Naive B cell (primary cell): ENCODE measurements at regions not wholly inside any gene's neighbourhood (a gene's known extent, or its start where the extent isn't known, plus 50 kb on each side); places are given as distances from the start of the nearest gene placed in this dataset.

Source experiments
- ATAC-seq, 2 donors: fragments of 150-1000 bp; cut with Tn5 transposase; 2 replicates each; pipeline ENCODE4 v1.10.0; 2021; ENCODE audit warnings: low read depth in 2 of 2, mild to moderate bottlenecking in 2 of 2, moderate library complexity in 2 of 2
- DNase-seq: peaks from one replicate; pipeline ENCODE4 v3.0.0; 2022
- H3K27ac Mint-ChIP-seq, 6 donors: one replicate each; pipeline ENCODE4 v1.8.0; 2020 to 2022; ENCODE audit warnings: mild to moderate bottlenecking in 6 of 6, mixed read lengths in 6 of 6, moderate library complexity in 5 of 6, inconsistent platforms in 2 of 6
- H3K27me3 Mint-ChIP-seq, 3 donors: one replicate each; pipeline ENCODE4 v1.8.0; 2021 to 2022; ENCODE audit warnings: mixed read lengths in 3 of 3, mild to moderate bottlenecking in 1 of 3
- H3K36me3 Mint-ChIP-seq, 2 donors: one replicate each; pipeline ENCODE4 v1.8.0; 2020 to 2022; ENCODE audit warnings: mixed read lengths in 2 of 2, inconsistent platforms in 1 of 2, mild to moderate bottlenecking in 1 of 2
- H3K4me1 Mint-ChIP-seq, 3 donors: one replicate each; pipeline ENCODE4 v1.8.0; 2020 to 2022; ENCODE audit warnings: mixed read lengths in 3 of 3, inconsistent platforms in 1 of 3, mild to moderate bottlenecking in 1 of 3, moderate library complexity in 1 of 3
- H3K4me3 Mint-ChIP-seq, 8 donors: one replicate each; pipeline ENCODE4 v1.8.0; 2020 to 2022; ENCODE audit warnings: mild to moderate bottlenecking in 8 of 8, mixed read lengths in 8 of 8, moderate library complexity in 8 of 8, inconsistent platforms in 2 of 8
- H3K9me3 Mint-ChIP-seq, 7 donors: one replicate each; pipeline ENCODE4 v1.8.0; 2020 to 2022; ENCODE audit warnings: mixed read lengths in 7 of 7, mild to moderate bottlenecking in 5 of 7, inconsistent platforms in 2 of 7, moderate library complexity in 1 of 7

GRCh38 chr18:41681138-41681880 lies 273.7 kb upstream of the PIK3C3 start:
- Mint-ChIP-seq H3K4me3 (no peak overlapping the region), H3K36me3 (no peaks in the 10 kb centered on the region), H3K27ac (no peak overlapping the region), H3K4me1 (no peaks in the 10 kb centered on the region), H3K9me3 (peaks cover 0 to 13% (median 8%) of the 10 kb centered on the region in 7 donors), H3K27me3 (no peaks in the 10 kb centered on the region)
- ATAC-seq (no peak), DNase-seq (no peak)

GRCh38 chr18:41674506-41674905 lies 280.5 kb upstream of the PIK3C3 start:
- no peaks in the 10 kb centered on the region for H3K4me1 Mint-ChIP-seq
- no peak overlapping the region for H3K27ac Mint-ChIP-seq
- DNase-seq = no peak

GRCh38 chr18:41666231-41666630 lies 288.8 kb upstream of the PIK3C3 start:
- no peak for ATAC-seq
- Mint-ChIP-seq H3K36me3 (no peaks in the 10 kb centered on the region), H3K27me3 (peaks cover 0 to 3% (median 0%) of the 10 kb centered on the region in 3 donors), H3K4me1 (no peaks in the 10 kb centered on the region), H3K4me3 (no peak overlapping the region), H3K9me3 (peaks cover 2 to 11% (median 4%) of the 10 kb centered on the region in 7 donors), H3K27ac (no peak overlapping the region)
- DNase-seq = no peak

More at GRCh38 chr18:41674506-41674905, 280.5 kb upstream of the PIK3C3 start:
- Mint-ChIP-seq H3K4me3 (no peak overlapping the region), H3K27me3 (no peaks in the 10 kb centered on the region), H3K9me3 (peaks cover 0 to 16% (median 6%) of the 10 kb centered on the region in 7 donors), H3K36me3 (no peaks in the 10 kb centered on the region)
- no peak for ATAC-seq

- ATAC-seq = no peak
- no peaks in the 10 kb centered on the region for H3K36me3 Mint-ChIP-seq
- H3K9me3 Mint-ChIP-seq = peaks cover 1 to 7% (median 3%) of the 10 kb centered on the region in 7 donors
- H3K27ac Mint-ChIP-seq = no peak overlapping the region
- no peak for DNase-seq
- peaks cover 0 to 3% (median 0%) of the 10 kb centered on the region in 3 donors for H3K27me3 Mint-ChIP-seq
- no peak overlapping the region for H3K4me3 Mint-ChIP-seq
- no peaks in the 10 kb centered on the region for H3K4me1 Mint-ChIP-seq
Observed at GRCh38 chr18:41665210-41665609, 289.8 kb upstream of the PIK3C3 start.

GRCh38 chr18:41660654-41661053 lies 294.4 kb upstream of the PIK3C3 start:
- no peaks in the 10 kb centered on the region for H3K36me3 Mint-ChIP-seq
- no peak for DNase-seq
- no peaks in the 10 kb centered on the region for H3K4me1 Mint-ChIP-seq
- no peak overlapping the region for H3K4me3 Mint-ChIP-seq
- H3K9me3 Mint-ChIP-seq = peaks cover 0 to 7% (median 4%) of the 10 kb centered on the region in 7 donors
- ATAC-seq = no peak
- H3K27ac Mint-ChIP-seq = no peak overlapping the region
- H3K27me3 Mint-ChIP-seq = no peaks in the 10 kb centered on the region

- Mint-ChIP-seq H3K9me3 (peaks cover 0 to 7% (median 4%) of the 10 kb centered on the region in 7 donors), H3K4me1 (no peaks in the 10 kb centered on the region), H3K4me3 (no peak overlapping the region), H3K27me3 (no peaks in the 10 kb centered on the region), H3K27ac (no peak overlapping the region), H3K36me3 (no peaks in the 10 kb centered on the region)
- DNase-seq (no peak), ATAC-seq (no peak)
Observed at GRCh38 chr18:41659438-41660130, 295.4 kb upstream of the PIK3C3 start.

GRCh38 chr18:41657189-41657588 lies 297.8 kb upstream of the PIK3C3 start:
- H3K9me3 Mint-ChIP-seq = peaks cover 0 to 4% (median 0%) of the 10 kb centered on the region in 7 donors

GRCh38 chr18:41655074-41655473 lies 300.0 kb upstream of the PIK3C3 start:
- Mint-ChIP-seq H3K36me3 (no peaks in the 10 kb centered on the region), H3K4me1 (no peaks in the 10 kb centered on the region)

More at GRCh38 chr18:41657189-41657588, 297.8 kb upstream of the PIK3C3 start:
- DNase-seq (no peak), ATAC-seq (no peak)
- H3K4me3 Mint-ChIP-seq = no peak overlapping the region
- H3K4me1 Mint-ChIP-seq = no peaks in the 10 kb centered on the region
- no peak overlapping the region for H3K27ac Mint-ChIP-seq
- no peaks in the 10 kb centered on the region for H3K36me3 Mint-ChIP-seq
- H3K27me3 Mint-ChIP-seq = no peaks in the 10 kb centered on the region

GRCh38 chr18:41647914-41648313 lies 307.1 kb upstream of the PIK3C3 start:
- Mint-ChIP-seq H3K27ac (no peak overlapping the region), H3K4me3 (no peak overlapping the region), H3K9me3 (peaks cover 0 to 22% (median 2%) of the 10 kb centered on the region in 7 donors), H3K27me3 (no peaks in the 10 kb centered on the region), H3K4me1 (no peaks in the 10 kb centered on the region), H3K36me3 (no peaks in the 10 kb centered on the region)
- ATAC-seq = no peak
- no peak for DNase-seq

More at GRCh38 chr18:41655074-41655473, 300.0 kb upstream of the PIK3C3 start:
- no peaks in the 10 kb centered on the region for H3K27me3 Mint-ChIP-seq
- ATAC-seq (no peak), DNase-seq (no peak)
- H3K4me3 Mint-ChIP-seq = no peak overlapping the region
- peaks cover 0 to 5% (median 0%) of the 10 kb centered on the region in 7 donors for H3K9me3 Mint-ChIP-seq
- H3K27ac Mint-ChIP-seq = no peak overlapping the region

- H3K9me3 Mint-ChIP-seq = peaks cover 0 to 22% (median 2%) of the 10 kb centered on the region in 7 donors
Observed at GRCh38 chr18:41646915-41647620, 308.0 kb upstream of the PIK3C3 start.

GRCh38 chr18:41645589-41646360 lies 309.3 kb upstream of the PIK3C3 start:
- ATAC-seq = no peak
- H3K27me3 Mint-ChIP-seq = no peaks in the 10 kb centered on the region
- H3K9me3 Mint-ChIP-seq = peaks cover 0 to 22% (median 0%) of the 10 kb centered on the region in 7 donors
- H3K4me1 Mint-ChIP-seq = no peaks in the 10 kb centered on the region
- no peak for DNase-seq
- no peaks in the 10 kb centered on the region for H3K36me3 Mint-ChIP-seq
- no peak overlapping the region for H3K27ac Mint-ChIP-seq
- H3K4me3 Mint-ChIP-seq = no peak overlapping the region

More at GRCh38 chr18:41646915-41647620, 308.0 kb upstream of the PIK3C3 start:
- Mint-ChIP-seq H3K4me3 (no peak overlapping the region), H3K27me3 (no peaks in the 10 kb centered on the region), H3K27ac (no peak overlapping the region), H3K4me1 (no peaks in the 10 kb centered on the region), H3K36me3 (no peaks in the 10 kb centered on the region)
- DNase-seq (no peak), ATAC-seq (no peak)

- ATAC-seq (no peak), DNase-seq (no peak)
- peaks cover 0 to 22% (median 0%) of the 10 kb centered on the region in 7 donors for H3K9me3 Mint-ChIP-seq
- no peak overlapping the region for H3K27ac Mint-ChIP-seq
- H3K4me1 Mint-ChIP-seq = no peaks in the 10 kb centered on the region
- no peak overlapping the region for H3K4me3 Mint-ChIP-seq
- H3K36me3 Mint-ChIP-seq = no peaks in the 10 kb centered on the region
- H3K27me3 Mint-ChIP-seq = no peaks in the 10 kb centered on the region
Observed at GRCh38 chr18:41644466-41644865, 310.6 kb upstream of the PIK3C3 start.

GRCh38 chr18:41643427-41643826 lies 311.6 kb upstream of the PIK3C3 start:
- no peak overlapping the region for H3K4me3 Mint-ChIP-seq
- ATAC-seq (no peak), DNase-seq (no peak)
- H3K27ac Mint-ChIP-seq = no peak overlapping the region
- H3K36me3 Mint-ChIP-seq = no peaks in the 10 kb centered on the region
- H3K4me1 Mint-ChIP-seq = no peaks in the 10 kb centered on the region
- H3K27me3 Mint-ChIP-seq = no peaks in the 10 kb centered on the region
- H3K9me3 Mint-ChIP-seq = peaks cover 0 to 22% (median 0%) of the 10 kb centered on the region in 7 donors
